ENCODE measurements at regions not wholly inside any gene's neighbourhood (a gene's known extent, or its start where the extent isn't known, plus 50 kb on each side); places are given as distances from the start of the nearest gene placed in this dataset.

- TF ChIP-seq CREB1 (IDR thresholded peaks at IDR 0.05; ENCODE audit: low read depth) (no peak), RAD21 (IDR thresholded peaks at IDR 0.05; ENCODE audit: low read depth) (no peak), EGR1 (IDR thresholded peaks at IDR 0.05) (no peak), REST (IDR thresholded peaks at IDR 0.05; ENCODE audit: low read depth) (no peak), EP300 (IDR thresholded peaks at IDR 0.05; ENCODE audit: borderline replicate concordance) (no peak), YY1 (IDR thresholded peaks at IDR 0.05; ENCODE audit: low read depth) (no peak), TCF12 (IDR thresholded peaks at IDR 0.05; ENCODE audit: low read depth) (no peak), USF1 (IDR thresholded peaks at IDR 0.05) (no peak), TAF1 (IDR thresholded peaks at IDR 0.05; ENCODE audit: low read depth) (no peak), TEAD4 (IDR thresholded peaks at IDR 0.05) (no peak), FOXM1 (IDR thresholded peaks at IDR 0.05; ENCODE audit: borderline replicate concordance, low read depth) (no peak), ZBTB7A (IDR thresholded peaks at IDR 0.05; ENCODE audit: low read depth) (no peak), MAX (IDR thresholded peaks at IDR 0.05) (no peak), NFIC (IDR thresholded peaks at IDR 0.05) (no peak), CEBPB (IDR thresholded peaks at IDR 0.05) (no peak)
Measured at GRCh38 chr5:3736926-3737325, 141.3 kb downstream of the IRX1 start.

- no peak for TF ChIP-seq CEBPB (IDR thresholded peaks at IDR 0.05)
- no peak for TF ChIP-seq RAD21 (IDR thresholded peaks at IDR 0.05; ENCODE audit: low read depth)
- TF ChIP-seq NFIC (IDR thresholded peaks at IDR 0.05), result no peak
- no peak for TF ChIP-seq TEAD4 (IDR thresholded peaks at IDR 0.05)
- TF ChIP-seq TCF12 (IDR thresholded peaks at IDR 0.05; ENCODE audit: low read depth), result no peak
- no peak for TF ChIP-seq MAX (IDR thresholded peaks at IDR 0.05)
- TF ChIP-seq FOXM1 (IDR thresholded peaks at IDR 0.05; ENCODE audit: borderline replicate concordance, low read depth), result no peak
- no peak for TF ChIP-seq EGR1 (IDR thresholded peaks at IDR 0.05)
- TF ChIP-seq USF1 (IDR thresholded peaks at IDR 0.05), result no peak
- TF ChIP-seq YY1 (IDR thresholded peaks at IDR 0.05; ENCODE audit: low read depth), result no peak
Measured at GRCh38 chr5:3738919-3739318, 143.3 kb downstream of the IRX1 start.

- TF ChIP-seq USF1 (IDR thresholded peaks at IDR 0.05) (no peak), REST (IDR thresholded peaks at IDR 0.05; ENCODE audit: low read depth) (no peak), NFIC (IDR thresholded peaks at IDR 0.05) (no peak), FOXM1 (IDR thresholded peaks at IDR 0.05; ENCODE audit: borderline replicate concordance, low read depth) (no peak), RAD21 (IDR thresholded peaks at IDR 0.05; ENCODE audit: low read depth) (no peak), EP300 (IDR thresholded peaks at IDR 0.05; ENCODE audit: borderline replicate concordance) (no peak), MAX (IDR thresholded peaks at IDR 0.05) (no peak), YY1 (IDR thresholded peaks at IDR 0.05; ENCODE audit: low read depth) (no peak), CEBPB (IDR thresholded peaks at IDR 0.05) (no peak), ZBTB7A (IDR thresholded peaks at IDR 0.05; ENCODE audit: low read depth) (no peak), CREB1 (IDR thresholded peaks at IDR 0.05; ENCODE audit: low read depth) (no peak), TCF12 (IDR thresholded peaks at IDR 0.05; ENCODE audit: low read depth) (no peak), EGR1 (IDR thresholded peaks at IDR 0.05) (no peak), TEAD4 (IDR thresholded peaks at IDR 0.05) (no peak), TAF1 (IDR thresholded peaks at IDR 0.05; ENCODE audit: low read depth) (no peak)
Measured at GRCh38 chr5:3740546-3741373, 145.1 kb downstream of the IRX1 start.

- TF ChIP-seq EP300 (IDR thresholded peaks at IDR 0.05; ENCODE audit: borderline replicate concordance) (no peak), TCF12 (IDR thresholded peaks at IDR 0.05; ENCODE audit: low read depth) (no peak), MAX (IDR thresholded peaks at IDR 0.05) (no peak), NFIC (IDR thresholded peaks at IDR 0.05) (no peak), EGR1 (IDR thresholded peaks at IDR 0.05) (no peak)
Measured at GRCh38 chr5:3741374-3741770, 145.7 kb downstream of the IRX1 start.

GRCh38 chr5:3742750-3743149 is 147.1 kb downstream of the IRX1 start:
- no peak for TF ChIP-seq USF1 (IDR thresholded peaks at IDR 0.05)
- TF ChIP-seq CEBPB (IDR thresholded peaks at IDR 0.05), result no peak
- no peak for TF ChIP-seq RAD21 (IDR thresholded peaks at IDR 0.05; ENCODE audit: low read depth)
- TF ChIP-seq ZBTB7A (IDR thresholded peaks at IDR 0.05; ENCODE audit: low read depth), result no peak
- no peak for TF ChIP-seq CREB1 (IDR thresholded peaks at IDR 0.05; ENCODE audit: low read depth)
- TF ChIP-seq TCF12 (IDR thresholded peaks at IDR 0.05; ENCODE audit: low read depth), result no peak
- TF ChIP-seq FOXM1 (IDR thresholded peaks at IDR 0.05; ENCODE audit: borderline replicate concordance, low read depth), result no peak
- TF ChIP-seq TAF1 (IDR thresholded peaks at IDR 0.05; ENCODE audit: low read depth), result no peak
- no peak for TF ChIP-seq NFIC (IDR thresholded peaks at IDR 0.05)
- no peak for TF ChIP-seq TEAD4 (IDR thresholded peaks at IDR 0.05)
- TF ChIP-seq YY1 (IDR thresholded peaks at IDR 0.05; ENCODE audit: low read depth), result no peak
- no peak for TF ChIP-seq REST (IDR thresholded peaks at IDR 0.05; ENCODE audit: low read depth)
- TF ChIP-seq MAX (IDR thresholded peaks at IDR 0.05), result no peak
- no peak for TF ChIP-seq EGR1 (IDR thresholded peaks at IDR 0.05)
- TF ChIP-seq EP300 (IDR thresholded peaks at IDR 0.05; ENCODE audit: borderline replicate concordance), result no peak

Measured in Ishikawa (cell line).